ENCODE measurements at regions not wholly inside any gene's neighbourhood (a gene's known extent, or its start where the extent isn't known, plus 50 kb on each side); places are given as distances from the start of the nearest gene placed in this dataset.

DNA sequence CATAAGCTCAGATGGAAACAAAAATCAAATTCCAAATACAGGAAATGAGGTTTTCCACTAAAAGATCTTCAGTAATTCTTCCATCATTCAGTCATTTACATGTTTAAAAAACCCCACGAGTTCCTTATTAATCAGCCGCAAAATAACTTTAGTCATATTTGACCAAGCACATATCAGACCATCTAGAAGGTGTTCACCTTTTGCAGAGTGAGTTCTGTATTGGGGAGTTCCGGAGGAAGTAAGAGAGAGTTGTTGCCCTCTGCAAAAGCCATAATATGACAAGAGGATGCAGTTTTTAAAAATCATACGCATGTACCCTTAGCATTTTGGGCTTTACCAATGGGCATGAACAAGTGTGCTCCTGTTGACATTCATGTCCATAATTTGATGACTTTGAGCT lies 61.6 kb downstream of the CCR1 start:
- Mint-ChIP-seq H3K4me1 (ENCODE audit: low read depth) (peaks cover 2% of the 10 kb centered on the region), H3K9me3 (no peaks in the 10 kb centered on the region), H3K36me3 (ENCODE audit: low read depth) (no peaks in the 10 kb centered on the region), H3K27ac (no peak overlapping the region), H3K4me3 (no peak overlapping the region), H3K27me3 (ENCODE audit: low read depth) (peaks cover 2% of the 10 kb centered on the region)
- CTCF ChIA-PET = no interaction called here
- DNase-seq = no peak
- intact Hi-C loops (cut with micrococcal nuclease) = no loop called here

DNA sequence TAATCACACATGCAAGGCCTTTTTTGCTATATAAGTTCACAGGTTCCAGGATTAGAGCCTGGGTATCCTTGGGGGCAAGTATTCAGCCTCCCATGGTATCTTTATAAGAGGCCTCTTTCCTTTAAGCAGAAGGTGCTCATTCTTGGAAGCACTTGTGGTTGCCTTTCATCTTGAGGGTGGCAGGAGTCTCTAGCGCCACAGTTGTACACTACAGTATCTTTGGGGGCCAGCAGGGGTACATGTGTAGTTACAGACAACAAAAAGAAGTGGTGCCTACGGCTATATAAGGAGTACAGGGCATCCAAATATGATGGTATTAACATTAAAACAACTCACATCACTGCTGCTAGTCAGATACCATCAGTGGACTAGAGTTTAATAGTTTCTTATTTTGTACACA lies 62.1 kb downstream of the CCR1 start:
- CTCF ChIA-PET = no interaction called here
- H3K4me3 Mint-ChIP-seq = no peak overlapping the region
- intact Hi-C loops (cut with micrococcal nuclease) = no loop called here
- peaks cover 2% of the 10 kb centered on the region for H3K4me1 Mint-ChIP-seq (ENCODE audit: low read depth)
- no peaks in the 10 kb centered on the region for H3K9me3 Mint-ChIP-seq
- H3K36me3 Mint-ChIP-seq (ENCODE audit: low read depth) = no peaks in the 10 kb centered on the region
- H3K27me3 Mint-ChIP-seq (ENCODE audit: low read depth) = peaks cover 3% of the 10 kb centered on the region
- no peak overlapping the region for H3K27ac Mint-ChIP-seq
- DNase-seq = no peak

DNA sequence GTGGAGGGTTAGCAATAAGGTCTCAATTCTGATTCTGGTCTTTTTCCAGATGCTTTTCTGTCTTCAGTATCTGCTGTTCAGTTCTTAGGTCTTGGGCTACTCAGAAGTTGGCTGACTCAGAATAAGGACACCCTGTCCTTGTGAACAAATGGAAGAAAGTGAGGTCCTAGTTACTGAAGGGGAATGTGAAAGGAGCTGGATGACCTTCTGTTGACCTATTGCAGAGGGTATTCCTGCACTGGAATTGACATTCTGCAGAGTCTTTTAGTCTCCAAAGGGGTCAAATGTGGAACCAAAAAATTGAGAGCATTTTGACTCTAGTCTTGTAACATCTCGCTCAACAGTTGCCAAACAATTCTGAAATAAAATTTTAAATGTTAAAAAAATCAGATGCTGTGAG lies 63.0 kb downstream of the CCR1 start:
- Mint-ChIP-seq H3K27me3 (ENCODE audit: low read depth) (peaks cover 3% of the 10 kb centered on the region), H3K4me3 (no peak overlapping the region), H3K27ac (no peak overlapping the region), H3K4me1 (ENCODE audit: low read depth) (peaks cover 2% of the 10 kb centered on the region), H3K36me3 (ENCODE audit: low read depth) (no peaks in the 10 kb centered on the region), H3K9me3 (no peaks in the 10 kb centered on the region)
- intact Hi-C loops (cut with micrococcal nuclease) = no loop called here
- CTCF ChIA-PET = interaction anchor here (0.6 kb wide), 1 partner anchor 42 kb away, joined by 3 read pairs; no protein-coding TSS in a partner anchor
- DNase-seq = no peak

DNA sequence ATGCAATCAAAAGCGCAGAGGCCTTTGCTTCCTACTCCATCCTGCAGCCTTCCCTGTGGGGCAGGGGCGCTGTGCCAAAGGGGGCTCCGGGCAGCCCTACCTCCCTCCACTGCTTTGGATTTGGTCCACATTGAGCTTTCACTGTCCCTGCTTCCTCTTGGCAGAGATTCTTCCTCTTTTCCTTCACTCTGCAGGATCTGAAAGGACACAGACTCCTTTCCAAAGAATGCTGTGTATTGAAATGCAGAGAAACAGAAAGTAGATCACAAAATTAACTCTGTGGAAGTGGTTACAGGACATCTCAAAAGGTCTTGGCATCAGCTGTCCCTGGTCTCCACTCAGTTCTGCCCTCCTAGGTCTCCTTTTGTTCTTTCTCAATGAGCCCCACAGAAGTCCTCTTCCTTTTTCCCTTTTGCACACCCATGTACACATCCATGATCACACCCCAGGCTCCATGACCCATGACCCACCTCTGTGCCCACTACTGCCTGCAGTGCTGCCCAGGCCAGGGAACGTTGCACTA lies 64.1 kb downstream of the CCR1 start:
- no peak for DNase-seq
- Mint-ChIP-seq H3K4me3 (no peak overlapping the region), H3K27ac (no peak overlapping the region), H3K4me1 (ENCODE audit: low read depth) (peaks cover 2% of the 10 kb centered on the region), H3K36me3 (ENCODE audit: low read depth) (no peaks in the 10 kb centered on the region), H3K27me3 (ENCODE audit: low read depth) (peaks cover 3% of the 10 kb centered on the region), H3K9me3 (no peaks in the 10 kb centered on the region)
- intact Hi-C loops (cut with micrococcal nuclease) = no loop called here
- CTCF ChIA-PET = no interaction called here

DNA sequence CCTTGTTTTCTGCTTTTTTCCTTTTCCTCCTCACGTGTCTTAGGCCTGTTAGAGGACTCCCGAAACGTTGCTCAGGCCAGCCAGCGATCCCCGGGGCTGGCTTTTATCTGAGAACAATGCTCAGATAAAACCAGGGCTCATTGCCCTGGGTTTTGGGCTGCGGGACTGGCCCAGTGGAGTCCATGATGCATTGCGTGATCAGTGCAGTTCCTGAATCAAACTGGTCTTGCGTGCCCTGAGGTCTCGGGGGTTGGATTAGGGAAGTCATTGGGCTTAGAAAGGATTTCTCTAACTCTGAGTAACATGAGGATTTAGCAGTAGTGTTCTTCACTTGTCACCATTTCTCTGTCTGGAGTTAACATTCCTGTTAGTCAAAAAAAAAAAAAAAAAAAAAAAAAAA lies 66.3 kb downstream of the CCR1 start:
- no peak overlapping the region for H3K27ac Mint-ChIP-seq

DNA sequence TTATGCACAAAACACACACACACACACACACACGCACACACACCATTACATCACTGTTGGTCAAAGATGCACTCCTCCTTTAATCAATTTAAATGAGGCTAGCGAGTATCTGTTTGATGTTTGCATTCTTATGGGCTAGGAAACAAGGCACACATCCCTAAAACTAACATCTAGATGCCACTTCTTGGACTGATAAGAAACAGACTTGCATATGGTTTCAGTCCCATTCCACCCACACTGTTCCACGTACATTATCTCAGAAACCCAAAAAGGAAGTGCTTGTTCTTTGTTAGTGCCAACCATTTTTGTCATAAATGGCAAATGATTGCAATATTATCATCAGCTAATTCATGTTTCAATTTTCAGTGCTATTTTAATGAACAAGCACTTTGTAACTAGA lies 69.5 kb downstream of the CCR1 start:
- intact Hi-C loops (cut with micrococcal nuclease) = no loop called here
- CTCF ChIA-PET = no interaction called here
- Mint-ChIP-seq H3K27me3 (ENCODE audit: low read depth) (peaks cover 3% of the 10 kb centered on the region), H3K9me3 (no peaks in the 10 kb centered on the region), H3K36me3 (ENCODE audit: low read depth) (no peaks in the 10 kb centered on the region), H3K4me1 (ENCODE audit: low read depth) (no peaks in the 10 kb centered on the region), H3K4me3 (no peak overlapping the region), H3K27ac (no peak overlapping the region)
- no peak for DNase-seq

More for the DNA sequence above, 66.3 kb downstream of the CCR1 start:
- intact Hi-C loops (cut with micrococcal nuclease) = no loop called here
- H3K36me3 Mint-ChIP-seq (ENCODE audit: low read depth) = no peaks in the 10 kb centered on the region
- H3K4me1 Mint-ChIP-seq (ENCODE audit: low read depth) = peaks cover 2% of the 10 kb centered on the region
- CTCF ChIA-PET = no interaction called here
- no peak for DNase-seq
- H3K27me3 Mint-ChIP-seq (ENCODE audit: low read depth) = peaks cover 3% of the 10 kb centered on the region
- no peaks in the 10 kb centered on the region for H3K9me3 Mint-ChIP-seq
- no peak overlapping the region for H3K4me3 Mint-ChIP-seq

DNA sequence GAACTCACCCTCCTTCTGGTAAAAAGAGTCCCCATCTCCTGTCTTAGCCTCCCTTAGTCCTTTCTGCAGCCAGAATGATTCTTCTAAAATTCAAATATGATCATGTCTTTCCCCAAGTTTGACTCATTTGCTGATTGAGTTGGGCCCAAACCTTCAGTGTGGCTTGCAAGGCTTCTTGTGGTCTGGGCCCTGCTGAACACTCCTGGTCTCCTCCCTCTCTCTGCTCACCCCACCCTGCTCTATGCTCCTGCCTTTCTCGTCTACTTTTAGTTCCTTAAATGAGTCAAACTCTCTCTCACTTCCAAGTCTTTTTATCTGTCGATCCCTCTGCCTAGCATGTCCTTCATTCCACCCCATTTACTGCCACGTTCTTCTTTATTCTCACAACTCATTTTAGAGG lies 72.6 kb downstream of the CCR1 start:
- no peak for DNase-seq
- intact Hi-C loops (cut with micrococcal nuclease) = no loop called here
- Mint-ChIP-seq H3K4me3 (no peak overlapping the region), H3K4me1 (ENCODE audit: low read depth) (no peaks in the 10 kb centered on the region), H3K27me3 (ENCODE audit: low read depth) (no peaks in the 10 kb centered on the region), H3K9me3 (no peaks in the 10 kb centered on the region), H3K27ac (no peak overlapping the region), H3K36me3 (ENCODE audit: low read depth) (no peaks in the 10 kb centered on the region)
- CTCF ChIA-PET = no interaction called here

DNA sequence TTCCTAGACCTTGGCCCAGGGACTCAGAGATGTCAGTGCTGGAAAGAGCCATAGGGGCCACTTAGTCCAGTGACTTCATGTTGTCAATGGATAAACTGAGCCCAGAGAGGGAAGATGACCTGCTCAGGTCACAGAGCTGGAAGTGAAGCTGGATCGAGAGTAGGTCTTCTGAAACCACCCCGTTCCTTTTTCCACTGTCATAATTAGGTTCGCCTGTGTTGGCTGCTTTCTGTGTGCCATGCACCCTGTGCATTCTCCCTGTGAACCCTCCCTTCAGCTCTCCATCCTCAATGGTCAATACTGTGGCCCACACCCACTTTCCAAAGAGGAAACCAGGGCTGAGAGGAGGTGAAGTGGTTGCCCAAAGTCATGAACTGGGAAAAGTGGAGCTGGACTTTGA lies 74.8 kb downstream of the CCR1 start:
- Mint-ChIP-seq H3K4me3 (no peak overlapping the region), H3K36me3 (ENCODE audit: low read depth) (no peaks in the 10 kb centered on the region), H3K27me3 (ENCODE audit: low read depth) (no peaks in the 10 kb centered on the region), H3K27ac (no peak overlapping the region), H3K9me3 (no peaks in the 10 kb centered on the region), H3K4me1 (ENCODE audit: low read depth) (peaks cover 8% of the 10 kb centered on the region)
- intact Hi-C loops (cut with micrococcal nuclease) = no loop called here
- CTCF ChIA-PET = no interaction called here
- DNase-seq = no peak

DNA sequence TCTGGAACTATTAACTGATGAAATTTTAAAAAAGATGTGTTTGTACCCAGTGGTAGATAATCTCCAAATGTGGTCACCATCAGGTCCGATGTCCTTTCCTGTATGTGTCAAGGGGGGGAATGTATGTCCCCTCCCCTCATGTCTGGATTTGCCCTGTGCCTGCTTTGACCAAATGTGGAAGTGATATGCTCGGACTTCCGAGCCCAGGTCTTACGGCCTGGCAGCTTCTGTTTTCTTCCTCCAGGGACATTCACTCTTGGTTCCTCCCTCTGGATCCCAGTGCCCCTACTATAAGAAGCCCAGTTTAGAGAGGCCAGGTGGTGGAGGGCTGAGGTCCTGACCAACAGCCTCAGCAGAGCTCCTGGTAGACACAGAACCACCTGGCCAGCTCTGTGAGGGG lies 75.5 kb downstream of the CCR1 start:
- Mint-ChIP-seq H3K27me3 (ENCODE audit: low read depth) (no peaks in the 10 kb centered on the region), H3K36me3 (ENCODE audit: low read depth) (no peaks in the 10 kb centered on the region), H3K27ac (no peak overlapping the region), H3K4me3 (no peak overlapping the region), H3K4me1 (ENCODE audit: low read depth) (peaks cover 8% of the 10 kb centered on the region), H3K9me3 (no peaks in the 10 kb centered on the region)
- intact Hi-C loops (cut with micrococcal nuclease) = no loop called here
- CTCF ChIA-PET = interaction anchor here (1.1 kb wide), 1 partner anchor 356 kb away, joined by 3 read pairs; no protein-coding TSS in a partner anchor
- DNase-seq = no peak

DNA sequence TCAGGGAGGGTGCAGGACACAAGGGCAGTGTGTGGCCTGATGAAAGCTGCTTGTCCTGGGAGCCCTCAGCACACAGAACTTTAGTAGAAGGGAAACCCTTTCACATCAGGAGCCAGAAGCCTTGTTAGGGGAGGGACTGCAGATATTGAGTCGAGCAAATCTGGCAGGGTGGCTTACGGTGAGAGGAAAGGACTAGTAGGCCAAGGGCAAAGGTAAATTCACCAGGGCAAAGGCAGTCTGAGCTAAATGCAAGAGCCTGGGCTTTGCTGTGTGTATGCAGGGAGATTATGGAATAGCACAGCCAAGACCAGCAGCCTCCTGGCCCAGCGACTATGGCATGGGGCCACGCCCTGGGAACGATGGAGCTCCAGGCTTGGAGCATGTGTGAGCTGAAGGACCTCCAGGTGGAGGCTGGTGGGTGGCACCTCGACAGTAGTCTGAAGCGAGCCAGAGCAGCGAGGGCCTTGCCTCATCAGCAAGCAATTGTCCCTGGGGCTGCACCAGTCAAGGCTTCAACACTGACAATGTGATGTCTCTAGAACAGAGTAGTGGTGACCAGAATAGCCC lies 76.1 kb downstream of the CCR1 start:
- CTCF ChIA-PET = interaction anchor here (1.1 kb wide), 1 partner anchor 357 kb away, joined by 3 read pairs; no protein-coding TSS in a partner anchor
- H3K9me3 Mint-ChIP-seq = no peaks in the 10 kb centered on the region
- intact Hi-C loops (cut with micrococcal nuclease) = no loop called here

DNA sequence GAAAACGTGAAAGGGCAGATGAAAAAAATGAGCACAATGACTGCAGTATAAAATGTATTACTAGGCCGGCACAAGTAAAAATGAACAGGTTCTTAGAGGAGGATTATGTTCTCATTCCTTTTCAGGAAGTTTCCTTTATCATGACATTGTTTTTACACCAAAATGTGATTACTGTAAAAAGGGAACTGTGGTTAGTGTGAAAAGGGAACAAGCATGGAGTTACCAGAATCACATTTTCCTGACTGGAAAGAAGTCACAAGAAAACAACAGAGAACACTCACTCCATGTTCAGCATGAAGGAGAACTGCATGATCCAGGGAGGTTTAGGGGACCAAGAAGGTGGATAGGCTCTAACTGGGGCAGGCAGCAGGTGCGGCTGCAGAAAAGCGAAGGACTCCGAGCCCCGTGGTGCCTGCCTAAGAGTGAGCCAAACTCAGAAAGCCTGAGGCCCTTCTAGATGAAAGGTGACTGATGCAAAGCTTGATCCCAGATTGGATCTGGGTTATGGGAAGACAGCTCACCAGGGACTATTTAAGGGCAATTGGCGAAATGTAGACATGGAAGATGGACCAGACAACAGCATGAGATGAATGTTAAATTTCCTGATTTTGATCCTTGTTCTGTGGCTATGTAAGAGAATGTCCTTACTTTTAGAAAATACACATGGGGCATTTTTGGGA lies 77.3 kb downstream of the CCR1 start:
- intact Hi-C loops (cut with micrococcal nuclease) = no loop called here
- Mint-ChIP-seq H3K27me3 (ENCODE audit: low read depth) (no peaks in the 10 kb centered on the region), H3K36me3 (ENCODE audit: low read depth) (no peaks in the 10 kb centered on the region), H3K9me3 (no peaks in the 10 kb centered on the region), H3K4me1 (ENCODE audit: low read depth) (peaks cover 8% of the 10 kb centered on the region), H3K27ac (no peak overlapping the region), H3K4me3 (no peak overlapping the region)
- CTCF ChIA-PET = no interaction called here
- DNase-seq = no peak

More for the DNA sequence above, 76.1 kb downstream of the CCR1 start:
- Mint-ChIP-seq H3K4me1 (ENCODE audit: low read depth) (peaks cover 8% of the 10 kb centered on the region), H3K36me3 (ENCODE audit: low read depth) (no peaks in the 10 kb centered on the region), H3K27ac (no peak overlapping the region), H3K27me3 (ENCODE audit: low read depth) (no peaks in the 10 kb centered on the region), H3K4me3 (no peak overlapping the region)
- no peak for DNase-seq

DNA sequence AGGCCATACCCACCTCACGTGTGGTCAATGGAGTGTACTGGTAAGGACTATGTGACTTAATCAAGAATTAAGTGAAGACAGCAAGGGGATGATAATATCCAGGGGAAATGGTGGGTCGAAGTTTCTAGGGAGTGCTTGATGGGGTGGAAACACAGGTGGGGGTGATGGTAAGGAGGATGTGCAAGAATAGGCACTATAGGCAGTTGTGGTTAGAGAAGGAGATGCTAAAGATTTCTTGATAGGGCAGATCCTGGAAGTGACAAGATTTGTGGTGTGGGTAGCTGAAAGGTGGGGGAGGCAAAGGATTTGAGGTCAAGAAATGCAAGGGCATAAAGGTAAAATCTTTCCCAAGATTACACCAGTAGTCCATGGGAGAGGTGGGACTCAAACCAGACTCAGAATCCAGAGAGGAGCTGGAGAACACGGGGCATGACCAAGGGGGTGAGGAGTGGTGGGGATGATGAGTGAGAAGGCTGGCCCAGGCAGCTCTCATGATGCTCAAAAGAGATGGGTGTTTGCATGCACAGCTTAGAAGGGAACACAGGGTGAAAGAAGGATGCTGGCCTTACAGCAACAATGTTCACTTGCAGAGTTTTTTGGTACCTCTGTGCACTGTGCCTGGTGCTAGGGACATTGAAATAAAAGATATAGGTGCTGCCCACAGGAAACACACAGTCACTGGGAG lies 78.4 kb downstream of the CCR1 start:
- H3K27ac Mint-ChIP-seq = no peak overlapping the region
- no peak overlapping the region for H3K4me3 Mint-ChIP-seq
- CTCF ChIA-PET = no interaction called here

DNA sequence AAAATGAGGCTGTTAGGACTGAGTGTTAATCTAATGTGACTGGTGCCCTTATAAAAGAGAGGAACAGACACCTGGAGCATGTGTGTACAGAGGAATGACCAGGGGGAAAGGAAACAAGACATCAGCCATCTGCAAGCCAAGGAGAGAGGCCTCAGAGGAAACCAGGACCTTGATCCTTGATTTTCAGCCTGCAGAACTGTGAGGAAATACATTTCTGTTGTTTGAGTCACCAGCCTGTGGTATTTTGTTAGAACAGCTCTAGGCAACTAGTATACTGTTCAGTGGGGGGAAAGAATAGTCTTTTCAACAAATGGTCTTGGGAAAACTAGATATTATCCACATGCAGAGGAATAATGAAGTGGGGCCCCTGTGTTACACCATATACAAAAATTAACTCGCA lies 80.6 kb downstream of the CCR1 start:
- H3K27me3 Mint-ChIP-seq (ENCODE audit: low read depth) = peaks cover 2% of the 10 kb centered on the region
- CTCF ChIA-PET = no interaction called here
- peaks cover 8% of the 10 kb centered on the region for H3K4me1 Mint-ChIP-seq (ENCODE audit: low read depth)

More for the DNA sequence above, 78.4 kb downstream of the CCR1 start:
- intact Hi-C loops (cut with micrococcal nuclease) = no loop called here
- no peaks in the 10 kb centered on the region for H3K36me3 Mint-ChIP-seq (ENCODE audit: low read depth)
- H3K4me1 Mint-ChIP-seq (ENCODE audit: low read depth) = peaks cover 8% of the 10 kb centered on the region
- H3K9me3 Mint-ChIP-seq = no peaks in the 10 kb centered on the region
- no peaks in the 10 kb centered on the region for H3K27me3 Mint-ChIP-seq (ENCODE audit: low read depth)
- no peak for DNase-seq

More for the DNA sequence above, 80.6 kb downstream of the CCR1 start:
- intact Hi-C loops (cut with micrococcal nuclease) = no loop called here
- Mint-ChIP-seq H3K9me3 (no peaks in the 10 kb centered on the region), H3K4me3 (no peak overlapping the region), H3K36me3 (ENCODE audit: low read depth) (no peaks in the 10 kb centered on the region), H3K27ac (no peak overlapping the region)
- DNase-seq = no peak

Measured in activated naive CD4-positive, alpha-beta T cell treated with anti-CD3 and anti-CD28 coated beads for 36 hours (primary cell).